ENCODE measurements at regions not wholly inside any gene's neighbourhood (a gene's known extent, or its start where the extent isn't known, plus 50 kb on each side); places are given as distances from the start of the nearest gene placed in this dataset.

DNA sequence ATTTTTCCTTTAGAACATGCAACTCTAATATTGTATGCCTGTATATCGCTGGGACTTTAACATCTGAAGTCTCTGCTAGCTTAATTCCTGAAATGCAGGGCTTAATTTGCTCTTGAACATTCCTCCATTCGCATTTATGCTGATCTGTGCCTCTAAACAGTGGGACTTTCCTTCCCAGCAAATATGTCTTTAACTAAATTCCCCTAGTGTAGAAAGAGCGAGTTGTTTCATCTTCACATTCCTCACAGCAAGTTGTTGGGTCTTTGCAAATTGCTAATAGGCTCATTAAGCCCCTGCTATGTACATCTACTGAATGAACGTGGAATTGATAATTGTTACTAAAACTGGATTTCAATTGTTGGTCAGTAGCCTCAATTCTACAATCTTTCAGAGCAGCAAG is 118.4 kb upstream of the OBI1 start:
- TF ChIP-seq RARB (CRISPR knock-in tag; IDR thresholded peaks at IDR 0.05) = no peak
- TF ChIP-seq, protein P1, sequence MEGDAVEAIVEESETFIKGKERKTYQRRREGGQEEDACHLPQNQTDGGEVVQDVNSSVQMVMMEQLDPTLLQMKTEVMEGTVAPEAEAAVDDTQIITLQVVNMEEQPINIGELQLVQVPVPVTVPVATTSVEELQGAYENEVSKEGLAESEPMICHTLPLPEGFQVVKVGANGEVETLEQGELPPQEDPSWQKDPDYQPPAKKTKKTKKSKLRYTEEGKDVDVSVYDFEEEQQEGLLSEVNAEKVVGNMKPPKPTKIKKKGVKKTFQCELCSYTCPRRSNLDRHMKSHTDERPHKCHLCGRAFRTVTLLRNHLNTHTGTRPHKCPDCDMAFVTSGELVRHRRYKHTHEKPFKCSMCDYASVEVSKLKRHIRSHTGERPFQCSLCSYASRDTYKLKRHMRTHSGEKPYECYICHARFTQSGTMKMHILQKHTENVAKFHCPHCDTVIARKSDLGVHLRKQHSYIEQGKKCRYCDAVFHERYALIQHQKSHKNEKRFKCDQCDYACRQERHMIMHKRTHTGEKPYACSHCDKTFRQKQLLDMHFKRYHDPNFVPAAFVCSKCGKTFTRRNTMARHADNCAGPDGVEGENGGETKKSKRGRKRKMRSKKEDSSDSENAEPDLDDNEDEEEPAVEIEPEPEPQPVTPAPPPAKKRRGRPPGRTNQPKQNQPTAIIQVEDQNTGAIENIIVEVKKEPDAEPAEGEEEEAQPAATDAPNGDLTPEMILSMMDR (IDR thresholded peaks at IDR 0.05) = no peak
- TF ChIP-seq, protein P2, sequence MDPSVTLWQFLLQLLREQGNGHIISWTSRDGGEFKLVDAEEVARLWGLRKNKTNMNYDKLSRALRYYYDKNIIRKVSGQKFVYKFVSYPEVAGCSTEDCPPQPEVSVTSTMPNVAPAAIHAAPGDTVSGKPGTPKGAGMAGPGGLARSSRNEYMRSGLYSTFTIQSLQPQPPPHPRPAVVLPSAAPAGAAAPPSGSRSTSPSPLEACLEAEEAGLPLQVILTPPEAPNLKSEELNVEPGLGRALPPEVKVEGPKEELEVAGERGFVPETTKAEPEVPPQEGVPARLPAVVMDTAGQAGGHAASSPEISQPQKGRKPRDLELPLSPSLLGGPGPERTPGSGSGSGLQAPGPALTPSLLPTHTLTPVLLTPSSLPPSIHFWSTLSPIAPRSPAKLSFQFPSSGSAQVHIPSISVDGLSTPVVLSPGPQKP (IDR thresholded peaks at IDR 0.05; ENCODE audit: low read depth, low read length) = no peak
- no peak for TF ChIP-seq EP300 (IDR thresholded peaks at IDR 0.05)
- no peak for TF ChIP-seq FOSB (CRISPR knock-in tag; IDR thresholded peaks at IDR 0.05)
- no peak for TF ChIP-seq MAFK (IDR thresholded peaks at IDR 0.05; ENCODE audit: partially characterized antibody)
- TF ChIP-seq, protein P3, sequence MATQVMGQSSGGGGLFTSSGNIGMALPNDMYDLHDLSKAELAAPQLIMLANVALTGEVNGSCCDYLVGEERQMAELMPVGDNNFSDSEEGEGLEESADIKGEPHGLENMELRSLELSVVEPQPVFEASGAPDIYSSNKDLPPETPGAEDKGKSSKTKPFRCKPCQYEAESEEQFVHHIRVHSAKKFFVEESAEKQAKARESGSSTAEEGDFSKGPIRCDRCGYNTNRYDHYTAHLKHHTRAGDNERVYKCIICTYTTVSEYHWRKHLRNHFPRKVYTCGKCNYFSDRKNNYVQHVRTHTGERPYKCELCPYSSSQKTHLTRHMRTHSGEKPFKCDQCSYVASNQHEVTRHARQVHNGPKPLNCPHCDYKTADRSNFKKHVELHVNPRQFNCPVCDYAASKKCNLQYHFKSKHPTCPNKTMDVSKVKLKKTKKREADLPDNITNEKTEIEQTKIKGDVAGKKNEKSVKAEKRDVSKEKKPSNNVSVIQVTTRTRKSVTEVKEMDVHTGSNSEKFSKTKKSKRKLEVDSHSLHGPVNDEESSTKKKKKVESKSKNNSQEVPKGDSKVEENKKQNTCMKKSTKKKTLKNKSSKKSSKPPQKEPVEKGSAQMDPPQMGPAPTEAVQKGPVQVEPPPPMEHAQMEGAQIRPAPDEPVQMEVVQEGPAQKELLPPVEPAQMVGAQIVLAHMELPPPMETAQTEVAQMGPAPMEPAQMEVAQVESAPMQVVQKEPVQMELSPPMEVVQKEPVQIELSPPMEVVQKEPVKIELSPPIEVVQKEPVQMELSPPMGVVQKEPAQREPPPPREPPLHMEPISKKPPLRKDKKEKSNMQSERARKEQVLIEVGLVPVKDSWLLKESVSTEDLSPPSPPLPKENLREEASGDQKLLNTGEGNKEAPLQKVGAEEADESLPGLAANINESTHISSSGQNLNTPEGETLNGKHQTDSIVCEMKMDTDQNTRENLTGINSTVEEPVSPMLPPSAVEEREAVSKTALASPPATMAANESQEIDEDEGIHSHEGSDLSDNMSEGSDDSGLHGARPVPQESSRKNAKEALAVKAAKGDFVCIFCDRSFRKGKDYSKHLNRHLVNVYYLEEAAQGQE (IDR thresholded peaks at IDR 0.05) = no peak

Measured in A549 (cell line).